ENCODE measurements at regions not wholly inside any gene's neighbourhood (a gene's known extent, or its start where the extent isn't known, plus 50 kb on each side); places are given as distances from the start of the nearest gene placed in this dataset.
"Not testable (repeated sequence)": the region's sequence is repeated elsewhere in the genome, so short reads cannot be mapped to it uniquely, and the experiment has no call there.

- DNase-seq (ENCODE audit: low read depth in 2 of 2), result no peak
These were observed 347.9 kb upstream of the MTPN start for GRCh38 chr7:136325027-136325426.

GRCh38 chr7:136324073-136324704 is 347.0 kb upstream of the MTPN start:
- no peak for DNase-seq (ENCODE audit: low read depth in 2 of 2)

- DNase-seq (ENCODE audit: low read depth in 2 of 2), result no peak
These were observed 335.4 kb upstream of the MTPN start for GRCh38 chr7:136312592-136312991.

- DNase-seq (ENCODE audit: low read depth in 2 of 2), result no peak
These were observed 332.2 kb upstream of the MTPN start for GRCh38 chr7:136309407-136309806.

GRCh38 chr7:136308230-136308629 is 331.1 kb upstream of the MTPN start:
- DNase-seq (ENCODE audit: low read depth in 2 of 2), result no peak

GRCh38 chr7:136303162-136303561 is 326.0 kb upstream of the MTPN start:
- peak; percentile 4 to 5 for DNase-seq (ENCODE audit: low read depth in 2 of 2)

- DNase-seq (ENCODE audit: low read depth in 2 of 2), result no peak
These were observed 324.9 kb upstream of the MTPN start for GRCh38 chr7:136302049-136302448.

- no peak for DNase-seq (ENCODE audit: low read depth in 2 of 2)
These were observed 317.8 kb upstream of the MTPN start for GRCh38 chr7:136294977-136295376.

GRCh38 chr7:136293841-136294391 is 316.8 kb upstream of the MTPN start:
- DNase-seq (ENCODE audit: low read depth in 2 of 2), result no peak

GRCh38 chr7:136293272-136293671 is 316.1 kb upstream of the MTPN start:
- DNase-seq (ENCODE audit: low read depth in 2 of 2), result no peak

GRCh38 chr7:136292365-136292764 is 315.2 kb upstream of the MTPN start:
- no peak for DNase-seq (ENCODE audit: low read depth in 2 of 2)

GRCh38 chr7:136290351-136290750 is 313.2 kb upstream of the MTPN start:
- no peak for DNase-seq (ENCODE audit: low read depth in 2 of 2)

GRCh38 chr7:136278057-136278456 is 300.9 kb upstream of the MTPN start:
- DNase-seq (ENCODE audit: low read depth in 2 of 2), result no peak

- no peak for DNase-seq (ENCODE audit: low read depth in 2 of 2)
These were observed 298.6 kb upstream of the MTPN start for GRCh38 chr7:136275794-136276193.

GRCh38 chr7:136274636-136275345 is 297.6 kb upstream of the MTPN start:
- DNase-seq (ENCODE audit: low read depth in 2 of 2), result no peak

GRCh38 chr7:136272934-136273333 is 295.8 kb upstream of the MTPN start:
- no peak for DNase-seq (ENCODE audit: low read depth in 2 of 2)

- no peak for DNase-seq (ENCODE audit: low read depth in 2 of 2)
These were observed 290.7 kb upstream of the MTPN start for GRCh38 chr7:136267822-136268221.

GRCh38 chr7:136266457-136266856 is 289.3 kb upstream of the MTPN start:
- no peak for DNase-seq (ENCODE audit: low read depth in 2 of 2)

GRCh38 chr7:136264304-136264703 is 287.1 kb upstream of the MTPN start:
- DNase-seq (ENCODE audit: low read depth in 2 of 2), result not testable (repeated sequence)

- not testable (repeated sequence) for DNase-seq (ENCODE audit: low read depth in 2 of 2)
These were observed 286.1 kb upstream of the MTPN start for GRCh38 chr7:136263112-136263860.

- DNase-seq (ENCODE audit: low read depth in 2 of 2), result not testable (repeated sequence)
These were observed 283.4 kb upstream of the MTPN start for GRCh38 chr7:136260591-136260990.

- no peak for DNase-seq (ENCODE audit: low read depth in 2 of 2)
These were observed 281.9 kb upstream of the MTPN start for GRCh38 chr7:136259074-136259473.

- no peak for DNase-seq (ENCODE audit: low read depth in 2 of 2)
These were observed 279.3 kb upstream of the MTPN start for GRCh38 chr7:136256491-136256890.
